ENCODE measurements at regions not wholly inside any gene's neighbourhood (a gene's known extent, or its start where the extent isn't known, plus 50 kb on each side); places are given as distances from the start of the nearest gene placed in this dataset.

DNA sequence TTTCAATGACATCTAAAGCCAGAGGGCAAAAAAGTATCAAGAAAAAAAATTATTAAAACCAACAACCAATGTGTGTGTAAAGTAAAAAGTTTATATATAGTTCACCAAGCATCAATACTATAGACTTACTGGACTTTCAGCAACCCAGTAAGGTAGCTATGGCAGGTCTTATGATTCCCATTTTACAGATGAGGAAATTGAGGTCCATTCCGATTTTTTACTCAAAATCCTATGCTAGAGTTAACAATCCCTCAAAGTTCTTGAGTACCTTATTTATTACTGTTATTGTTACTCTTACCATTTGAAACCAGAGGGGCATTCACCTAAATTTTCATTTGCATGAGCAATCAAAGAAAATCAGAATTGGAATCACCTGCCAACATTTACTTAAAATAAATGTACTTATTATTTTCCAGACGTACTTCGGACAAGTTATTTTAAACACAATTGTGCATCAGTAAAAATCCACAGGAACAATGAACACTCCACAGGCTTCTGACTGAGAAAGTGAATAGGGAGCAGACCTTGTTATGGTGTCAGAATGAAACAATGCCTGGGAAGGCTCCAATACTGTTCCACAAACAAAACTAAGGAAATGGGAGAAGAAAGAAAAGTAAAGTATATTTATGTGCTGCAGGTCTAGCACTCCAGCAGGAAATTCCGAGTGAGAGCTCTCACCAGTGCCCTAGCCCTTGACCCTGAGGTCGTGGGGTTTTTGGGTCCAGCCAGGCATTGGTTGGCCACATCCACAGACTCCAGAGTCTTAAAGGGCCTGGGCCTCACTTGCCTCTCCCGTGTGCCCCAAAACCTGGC, 229.9 kb downstream of the PIK3R1 start:
- Histone ChIP-seq H4K20me1 (replicated peaks; ENCODE audit: insufficient read depth) (no peaks in the 10 kb centered on the region), H3K4me2 (no peak overlapping the region), H3K27ac (ENCODE audit: low read depth) (no peak overlapping the region), H3K27me3 (ENCODE audit: insufficient read depth) (no peaks in the 10 kb centered on the region), H3K4me3 (no peak overlapping the region), H3K79me2 (replicated peaks; ENCODE audit: insufficient read depth) (no peaks in the 10 kb centered on the region), H3K36me3 (ENCODE audit: insufficient read depth) (no peaks in the 10 kb centered on the region), H3F3A (replicated peaks; ENCODE audit: low read depth) (no peaks in the 10 kb centered on the region), H3K9me2 (ENCODE audit: insufficient read depth) (peaks cover 7% of the 10 kb centered on the region; the same call in 1 of the 2 replicates), H3K4me1 (ENCODE audit: insufficient read depth) (no peaks in the 10 kb centered on the region), H2AFZ (peak overlapping the region; percentile 83; the same call in 1 of the 2 replicates)
- Mint-ChIP-seq H3K27ac (no peak overlapping the region), H3K4me1 (peaks cover 8% of the 10 kb centered on the region), H3K27me3 (ENCODE audit: insufficient read depth, low read depth, poor library complexity) (peaks cover 5% of the 10 kb centered on the region), H3K4me3 (no peak overlapping the region), H3K36me3 (ENCODE audit: low read depth) (no peaks in the 10 kb centered on the region), H3K9me3 (no peaks in the 10 kb centered on the region)
- ATAC-seq (no peak), DNase-seq (ENCODE audit: low spot score) (no peak)
- TF ChIP-seq, protein P1, sequence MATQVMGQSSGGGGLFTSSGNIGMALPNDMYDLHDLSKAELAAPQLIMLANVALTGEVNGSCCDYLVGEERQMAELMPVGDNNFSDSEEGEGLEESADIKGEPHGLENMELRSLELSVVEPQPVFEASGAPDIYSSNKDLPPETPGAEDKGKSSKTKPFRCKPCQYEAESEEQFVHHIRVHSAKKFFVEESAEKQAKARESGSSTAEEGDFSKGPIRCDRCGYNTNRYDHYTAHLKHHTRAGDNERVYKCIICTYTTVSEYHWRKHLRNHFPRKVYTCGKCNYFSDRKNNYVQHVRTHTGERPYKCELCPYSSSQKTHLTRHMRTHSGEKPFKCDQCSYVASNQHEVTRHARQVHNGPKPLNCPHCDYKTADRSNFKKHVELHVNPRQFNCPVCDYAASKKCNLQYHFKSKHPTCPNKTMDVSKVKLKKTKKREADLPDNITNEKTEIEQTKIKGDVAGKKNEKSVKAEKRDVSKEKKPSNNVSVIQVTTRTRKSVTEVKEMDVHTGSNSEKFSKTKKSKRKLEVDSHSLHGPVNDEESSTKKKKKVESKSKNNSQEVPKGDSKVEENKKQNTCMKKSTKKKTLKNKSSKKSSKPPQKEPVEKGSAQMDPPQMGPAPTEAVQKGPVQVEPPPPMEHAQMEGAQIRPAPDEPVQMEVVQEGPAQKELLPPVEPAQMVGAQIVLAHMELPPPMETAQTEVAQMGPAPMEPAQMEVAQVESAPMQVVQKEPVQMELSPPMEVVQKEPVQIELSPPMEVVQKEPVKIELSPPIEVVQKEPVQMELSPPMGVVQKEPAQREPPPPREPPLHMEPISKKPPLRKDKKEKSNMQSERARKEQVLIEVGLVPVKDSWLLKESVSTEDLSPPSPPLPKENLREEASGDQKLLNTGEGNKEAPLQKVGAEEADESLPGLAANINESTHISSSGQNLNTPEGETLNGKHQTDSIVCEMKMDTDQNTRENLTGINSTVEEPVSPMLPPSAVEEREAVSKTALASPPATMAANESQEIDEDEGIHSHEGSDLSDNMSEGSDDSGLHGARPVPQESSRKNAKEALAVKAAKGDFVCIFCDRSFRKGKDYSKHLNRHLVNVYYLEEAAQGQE (IDR thresholded peaks at IDR 0.05; ENCODE audit: unreplicated experiment): no peak
- no peak for TF ChIP-seq CREB1 (CRISPR knock-in tag; IDR thresholded peaks at IDR 0.05; ENCODE audit: low read depth)
- TF ChIP-seq EZH2 (IDR thresholded peaks at IDR 0.05; ENCODE audit: low read depth, unreplicated experiment): no peak
- TF ChIP-seq, protein P2, sequence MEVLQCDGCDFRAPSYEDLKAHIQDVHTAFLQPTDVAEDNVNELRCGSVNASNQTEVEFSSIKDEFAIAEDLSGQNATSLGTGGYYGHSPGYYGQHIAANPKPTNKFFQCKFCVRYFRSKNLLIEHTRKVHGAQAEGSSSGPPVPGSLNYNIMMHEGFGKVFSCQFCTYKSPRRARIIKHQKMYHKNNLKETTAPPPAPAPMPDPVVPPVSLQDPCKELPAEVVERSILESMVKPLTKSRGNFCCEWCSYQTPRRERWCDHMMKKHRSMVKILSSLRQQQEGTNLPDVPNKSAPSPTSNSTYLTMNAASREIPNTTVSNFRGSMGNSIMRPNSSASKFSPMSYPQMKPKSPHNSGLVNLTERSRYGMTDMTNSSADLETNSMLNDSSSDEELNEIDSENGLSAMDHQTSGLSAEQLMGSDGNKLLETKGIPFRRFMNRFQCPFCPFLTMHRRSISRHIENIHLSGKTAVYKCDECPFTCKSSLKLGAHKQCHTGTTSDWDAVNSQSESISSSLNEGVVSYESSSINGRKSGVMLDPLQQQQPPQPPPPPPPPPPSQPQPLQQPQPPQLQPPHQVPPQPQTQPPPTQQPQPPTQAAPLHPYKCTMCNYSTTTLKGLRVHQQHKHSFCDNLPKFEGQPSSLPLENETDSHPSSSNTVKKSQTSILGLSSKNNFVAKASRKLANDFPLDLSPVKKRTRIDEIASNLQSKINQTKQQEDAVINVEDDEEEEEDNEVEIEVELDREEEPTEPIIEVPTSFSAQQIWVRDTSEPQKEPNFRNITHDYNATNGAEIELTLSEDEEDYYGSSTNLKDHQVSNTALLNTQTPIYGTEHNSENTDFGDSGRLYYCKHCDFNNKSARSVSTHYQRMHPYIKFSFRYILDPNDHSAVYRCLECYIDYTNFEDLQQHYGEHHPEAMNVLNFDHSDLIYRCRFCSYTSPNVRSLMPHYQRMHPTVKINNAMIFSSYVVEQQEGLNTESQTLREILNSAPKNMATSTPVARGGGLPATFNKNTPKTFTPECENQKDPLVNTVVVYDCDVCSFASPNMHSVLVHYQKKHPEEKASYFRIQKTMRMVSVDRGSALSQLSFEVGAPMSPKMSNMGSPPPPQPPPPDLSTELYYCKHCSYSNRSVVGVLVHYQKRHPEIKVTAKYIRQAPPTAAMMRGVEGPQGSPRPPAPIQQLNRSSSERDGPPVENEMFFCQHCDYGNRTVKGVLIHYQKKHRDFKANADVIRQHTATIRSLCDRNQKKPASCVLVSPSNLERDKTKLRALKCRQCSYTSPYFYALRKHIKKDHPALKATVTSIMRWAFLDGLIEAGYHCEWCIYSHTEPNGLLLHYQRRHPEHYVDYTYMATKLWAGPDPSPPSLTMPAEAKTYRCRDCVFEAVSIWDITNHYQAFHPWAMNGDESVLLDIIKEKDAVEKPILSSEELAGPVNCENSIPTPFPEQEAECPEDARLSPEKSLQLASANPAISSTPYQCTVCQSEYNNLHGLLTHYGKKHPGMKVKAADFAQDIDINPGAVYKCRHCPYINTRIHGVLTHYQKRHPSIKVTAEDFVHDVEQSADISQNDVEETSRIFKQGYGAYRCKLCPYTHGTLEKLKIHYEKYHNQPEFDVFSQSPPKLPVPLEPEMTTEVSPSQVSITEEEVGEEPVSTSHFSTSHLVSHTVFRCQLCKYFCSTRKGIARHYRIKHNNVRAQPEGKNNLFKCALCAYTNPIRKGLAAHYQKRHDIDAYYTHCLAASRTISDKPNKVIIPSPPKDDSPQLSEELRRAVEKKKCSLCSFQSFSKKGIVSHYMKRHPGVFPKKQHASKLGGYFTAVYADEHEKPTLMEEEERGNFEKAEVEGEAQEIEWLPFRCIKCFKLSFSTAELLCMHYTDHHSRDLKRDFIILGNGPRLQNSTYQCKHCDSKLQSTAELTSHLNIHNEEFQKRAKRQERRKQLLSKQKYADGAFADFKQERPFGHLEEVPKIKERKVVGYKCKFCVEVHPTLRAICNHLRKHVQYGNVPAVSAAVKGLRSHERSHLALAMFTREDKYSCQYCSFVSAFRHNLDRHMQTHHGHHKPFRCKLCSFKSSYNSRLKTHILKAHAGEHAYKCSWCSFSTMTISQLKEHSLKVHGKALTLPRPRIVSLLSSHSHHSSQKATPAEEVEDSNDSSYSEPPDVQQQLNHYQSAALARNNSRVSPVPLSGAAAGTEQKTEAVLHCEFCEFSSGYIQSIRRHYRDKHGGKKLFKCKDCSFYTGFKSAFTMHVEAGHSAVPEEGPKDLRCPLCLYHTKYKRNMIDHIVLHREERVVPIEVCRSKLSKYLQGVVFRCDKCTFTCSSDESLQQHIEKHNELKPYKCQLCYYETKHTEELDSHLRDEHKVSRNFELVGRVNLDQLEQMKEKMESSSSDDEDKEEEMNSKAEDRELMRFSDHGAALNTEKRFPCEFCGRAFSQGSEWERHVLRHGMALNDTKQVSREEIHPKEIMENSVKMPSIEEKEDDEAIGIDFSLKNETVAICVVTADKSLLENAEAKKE (CRISPR knock-in tag; IDR thresholded peaks at IDR 0.05): no peak
- TF ChIP-seq EZH2phosphoT487 (IDR thresholded peaks at IDR 0.05; ENCODE audit: unreplicated experiment): no peak
- no peak for TF ChIP-seq POLR2AphosphoS5 (IDR thresholded peaks at IDR 0.05; ENCODE audit: low read depth)
- TF ChIP-seq, protein P3, sequence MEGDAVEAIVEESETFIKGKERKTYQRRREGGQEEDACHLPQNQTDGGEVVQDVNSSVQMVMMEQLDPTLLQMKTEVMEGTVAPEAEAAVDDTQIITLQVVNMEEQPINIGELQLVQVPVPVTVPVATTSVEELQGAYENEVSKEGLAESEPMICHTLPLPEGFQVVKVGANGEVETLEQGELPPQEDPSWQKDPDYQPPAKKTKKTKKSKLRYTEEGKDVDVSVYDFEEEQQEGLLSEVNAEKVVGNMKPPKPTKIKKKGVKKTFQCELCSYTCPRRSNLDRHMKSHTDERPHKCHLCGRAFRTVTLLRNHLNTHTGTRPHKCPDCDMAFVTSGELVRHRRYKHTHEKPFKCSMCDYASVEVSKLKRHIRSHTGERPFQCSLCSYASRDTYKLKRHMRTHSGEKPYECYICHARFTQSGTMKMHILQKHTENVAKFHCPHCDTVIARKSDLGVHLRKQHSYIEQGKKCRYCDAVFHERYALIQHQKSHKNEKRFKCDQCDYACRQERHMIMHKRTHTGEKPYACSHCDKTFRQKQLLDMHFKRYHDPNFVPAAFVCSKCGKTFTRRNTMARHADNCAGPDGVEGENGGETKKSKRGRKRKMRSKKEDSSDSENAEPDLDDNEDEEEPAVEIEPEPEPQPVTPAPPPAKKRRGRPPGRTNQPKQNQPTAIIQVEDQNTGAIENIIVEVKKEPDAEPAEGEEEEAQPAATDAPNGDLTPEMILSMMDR (conservative IDR thresholded peaks at IDR 0.05; ENCODE audit: low read depth in 2 of 2): no peak
- no peak for TF ChIP-seq JUNB (IDR thresholded peaks at IDR 0.05; ENCODE audit: unreplicated experiment)
- TF ChIP-seq, protein P4, sequence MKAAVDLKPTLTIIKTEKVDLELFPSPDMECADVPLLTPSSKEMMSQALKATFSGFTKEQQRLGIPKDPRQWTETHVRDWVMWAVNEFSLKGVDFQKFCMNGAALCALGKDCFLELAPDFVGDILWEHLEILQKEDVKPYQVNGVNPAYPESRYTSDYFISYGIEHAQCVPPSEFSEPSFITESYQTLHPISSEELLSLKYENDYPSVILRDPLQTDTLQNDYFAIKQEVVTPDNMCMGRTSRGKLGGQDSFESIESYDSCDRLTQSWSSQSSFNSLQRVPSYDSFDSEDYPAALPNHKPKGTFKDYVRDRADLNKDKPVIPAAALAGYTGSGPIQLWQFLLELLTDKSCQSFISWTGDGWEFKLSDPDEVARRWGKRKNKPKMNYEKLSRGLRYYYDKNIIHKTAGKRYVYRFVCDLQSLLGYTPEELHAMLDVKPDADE (IDR thresholded peaks at IDR 0.05): no peak
- TF ChIP-seq STAT1 (IDR thresholded peaks at IDR 0.05; ENCODE audit: unreplicated experiment): no peak

All from GM23338 (cell line).